Prostate gland (tissue), 2 donors: ENCODE measurements at regions not wholly inside any gene's neighbourhood (a gene's known extent, or its start where the extent isn't known, plus 50 kb on each side); places are given as distances from the start of the nearest gene placed in this dataset.

ENCODE experiments used
- DNase-seq: peaks from one replicate; pipeline ENCODE4 v3.0.0-alpha.2; 2019; ENCODE audit warnings: low spot score
- H3K27ac ChIP-seq, 2 donors: fragments of 200-600 bp; sonication (generic); 2 replicates each; pipeline ENCODE4 v1.5.1; 2017 to 2019
- H3K27me3 ChIP-seq: fragments of 200-600 bp; sonication (generic); replicated peaks from 2 replicates; pipeline ENCODE4 v1.5.1; 2019; ENCODE audit not compliant: insufficient read depth
- H3K36me3 ChIP-seq, 2 donors: fragments of 200-600 bp; sonication (generic); 1 replicate in 1 of 2; 2 replicates in 1 of 2; pipeline versions ENCODE4 v1.5.1 to v1.8.1; 2017 to 2019
- H3K4me1 ChIP-seq: fragments of 200-600 bp; sonication (generic); replicated peaks from 2 replicates; pipeline ENCODE4 v1.5.1; 2019
- H3K4me3 ChIP-seq, 2 donors: fragments of 200-600 bp; sonication (generic); 2 replicates each; pipeline ENCODE4 v1.5.1; 2017 to 2019
- H3K9me3 ChIP-seq: fragments of 200-600 bp; sonication (generic); 2 replicates; pipeline ENCODE4 v1.5.1; 2017
- CTCF ChIP-seq, 4 experiments: fragments of 200-600 bp in 2 of 4; fragments of 450-650 bp in 2 of 4; sonication (generic) in 2 of 4; IDR thresholded peaks; 1 replicate in 3 of 4; 2 replicates in 1 of 4; pipeline ENCODE4 v1.5.1; 2016 to 2019; ENCODE audit warnings: antibody characterized with exemption in 4 of 4, mild to moderate bottlenecking in 2 of 4, moderate library complexity in 2 of 4
- POLR2A ChIP-seq: fragments of 450-650 bp; IDR thresholded peaks from one replicate; pipeline ENCODE4 v1.6.1; 2016; ENCODE audit warnings: antibody characterized with exemption, mild to moderate bottlenecking
- POLR2AphosphoS5 ChIP-seq: sonication (generic); formaldehyde crosslinking; IDR thresholded peaks from one replicate; pipeline ENCODE4 v1.6.1; 2017; ENCODE audit warnings: antibody characterized with exemption
- WGBS: methylation state at CpG from one replicate; pipeline ENCODE4 v1.1.5; 2018; 5-methylcytosine and 5-hydroxymethylcytosine counted together
- intact Hi-C: fragments of 100-400 bp; cut with DNase I; formaldehyde crosslinking; loops from one replicate; pipeline ENCODE4 v1.14.2; 2022

GRCh38 chr7:144955422-144955821 lies 119.6 kb upstream of the TPK1 start:
- no peaks in the 10 kb centered on the region for H3K36me3 ChIP-seq
- intact Hi-C loops: no loop called here
- 97% methylated on average over 1 of the region's 1 CpG for WGBS
- no peak for DNase-seq
- H3K27me3 ChIP-seq: no peaks in the 10 kb centered on the region
- no peak overlapping the region for H3K27ac ChIP-seq
- no peak for TF ChIP-seq POLR2A
- no peak for TF ChIP-seq CTCF (IDR thresholded peaks at IDR 0.05)
- no peak for TF ChIP-seq POLR2AphosphoS5
- H3K4me3 ChIP-seq: no peak overlapping the region
- no peaks in the 10 kb centered on the region for H3K9me3 ChIP-seq
- H3K4me1 ChIP-seq: no peaks in the 10 kb centered on the region

GRCh38 chr7:144941127-144941526 lies 105.3 kb upstream of the TPK1 start:
- H3K9me3 ChIP-seq: no peaks in the 10 kb centered on the region
- intact Hi-C loops: no loop called here
- no peaks in the 10 kb centered on the region for H3K27me3 ChIP-seq
- H3K4me3 ChIP-seq: no peak overlapping the region
- no peak for DNase-seq
- no peaks in the 10 kb centered on the region for H3K36me3 ChIP-seq
- TF ChIP-seq CTCF (IDR thresholded peaks at IDR 0.05) (no peak), POLR2AphosphoS5 (no peak), POLR2A (no peak)
- 64% methylated on average over 1 of the region's 1 CpG for WGBS
- no peaks in the 10 kb centered on the region for H3K4me1 ChIP-seq
- no peak overlapping the region for H3K27ac ChIP-seq

- Histone ChIP-seq H3K4me1 (no peaks in the 10 kb centered on the region), H3K36me3 (no peaks in the 10 kb centered on the region), H3K4me3 (no peak overlapping the region), H3K27ac (no peak overlapping the region), H3K27me3 (no peaks in the 10 kb centered on the region), H3K9me3 (no peaks in the 10 kb centered on the region)
- 46% methylated on average over 2 of the region's 2 CpGs for WGBS
- intact Hi-C loops: no loop called here
- TF ChIP-seq POLR2AphosphoS5 (no peak), POLR2A (no peak), CTCF (IDR thresholded peaks at IDR 0.05) (no peak)
- no peak for DNase-seq
Measured at GRCh38 chr7:144937199-144937598, 101.3 kb upstream of the TPK1 start.

- no peak for DNase-seq
- Histone ChIP-seq H3K4me1 (no peaks in the 10 kb centered on the region), H3K36me3 (no peaks in the 10 kb centered on the region), H3K27me3 (no peaks in the 10 kb centered on the region), H3K9me3 (no peaks in the 10 kb centered on the region), H3K27ac (no peak overlapping the region), H3K4me3 (no peak overlapping the region)
- 33% methylated on average over 1 of the region's 1 CpG for WGBS
- TF ChIP-seq POLR2A: no peak
- no peak for TF ChIP-seq POLR2AphosphoS5
- TF ChIP-seq CTCF (IDR thresholded peaks at IDR 0.05): no peak
- intact Hi-C loops: no loop called here
Measured at GRCh38 chr7:144936314-144936713, 100.5 kb upstream of the TPK1 start.

- H3K36me3 ChIP-seq: no peaks in the 10 kb centered on the region
Measured at GRCh38 chr7:144910411-144910810, 74.6 kb upstream of the TPK1 start.

More at GRCh38 chr7:144910411-144910810, 74.6 kb upstream of the TPK1 start:
- H3K4me1 ChIP-seq: no peaks in the 10 kb centered on the region
- intact Hi-C loops: no loop called here
- no peak overlapping the region for H3K27ac ChIP-seq
- DNase-seq: no peak
- no peaks in the 10 kb centered on the region for H3K27me3 ChIP-seq
- 71% methylated on average over 6 of the region's 6 CpGs for WGBS
- TF ChIP-seq POLR2AphosphoS5 (no peak), CTCF (IDR thresholded peaks at IDR 0.05) (no peak), POLR2A (no peak)
- H3K9me3 ChIP-seq: no peaks in the 10 kb centered on the region
- H3K4me3 ChIP-seq: no peak overlapping the region
